SK-N-SH (cell line): ENCODE measurements at regions not wholly inside any gene's neighbourhood (a gene's known extent, or its start where the extent isn't known, plus 50 kb on each side); places are given as distances from the start of the nearest gene placed in this dataset.

Source experiments
- CTCF ChIA-PET: fragments of 300-600, 350-600 bp; formaldehyde crosslinking; extraction: SDS; loops from one replicate; lab custom pipeline; 2021; lab: Yijun Ruan, JAX
- POLR2A ChIA-PET: fragments of 350-600 bp; sonication (Branson Sonifier 250); formaldehyde crosslinking; extraction: SDS; loops from one replicate; lab custom pipeline; 2020; ENCODE audit warnings: antibody characterized with exemption, inconsistent platforms; lab: Yijun Ruan, JAX
- DNase-seq: peaks from one replicate; pipeline ENCODE4 v3.0.0; 2012
- H2AFZ ChIP-seq: fragments of 200-600 bp; sonication (generic); 2 replicates; pipeline ENCODE4 v1.8.1; 2016; ENCODE audit warnings: antibody characterized with exemption, mild to moderate bottlenecking, low read depth
- H3F3A ChIP-seq: fragments of 200-600 bp; sonication (generic); replicated peaks from 2 replicates; pipeline ENCODE3; 2016; ENCODE audit warnings: antibody characterized with exemption, mild to moderate bottlenecking; ENCODE audit not compliant: insufficient read depth
- H3K27ac ChIP-seq, 2 experiments: fragments of 200-500 bp in 1 of 2; fragments of 200-600 bp in 1 of 2; sonication (Bioruptor generic) in 1 of 2; sonication (generic), shearing (Covaris generic) in 1 of 2; 2 replicates each; pipeline versions ENCODE4 v1.5.1 to v1.6.1; 2014 to 2016; ENCODE audit warnings: low read depth in 2 of 2, inconsistent platforms in 1 of 2, low read length in 1 of 2, mild to moderate bottlenecking in 1 of 2, mixed read lengths in 1 of 2
- H3K27me3 ChIP-seq: fragments of 200-600 bp; sonication (generic), shearing (Covaris generic); 2 replicates; pipeline ENCODE4 v1.6.1; 2016; ENCODE audit warnings: mixed run types; ENCODE audit not compliant: insufficient read depth
- H3K36me3 ChIP-seq, 2 experiments: fragments of 200-500 bp in 1 of 2; fragments of 200-600 bp in 1 of 2; sonication (Bioruptor generic) in 1 of 2; sonication (generic) in 1 of 2; replicated peaks in 1 of 2; 2 replicates each; pipeline versions ENCODE3 to v1.5.1; 2014 to 2016; ENCODE audit warnings: low read length in 1 of 2, mild to moderate bottlenecking in 1 of 2; ENCODE audit not compliant: insufficient read depth in 2 of 2, control insufficient read depth in 1 of 2
- H3K4me1 ChIP-seq, 2 experiments: fragments of 200-500 bp in 1 of 2; fragments of 200-600 bp in 1 of 2; sonication (Bioruptor generic) in 1 of 2; sonication (generic), shearing (Covaris generic) in 1 of 2; 2 replicates each; pipeline versions ENCODE4 v1.5.1 to v1.6.1; 2014 to 2016; ENCODE audit warnings: low read depth in 1 of 2, low read length in 1 of 2, mixed run types in 1 of 2; ENCODE audit not compliant: insufficient read depth in 2 of 2, control insufficient read depth in 1 of 2
- H3K4me2 ChIP-seq: fragments of 200-600 bp; sonication (generic), shearing (Covaris generic); 2 replicates; pipeline ENCODE4 v1.6.1; 2017; ENCODE audit warnings: mixed run types
- H3K4me3 ChIP-seq, 2 experiments: fragments of 200-500 bp in 1 of 2; fragments of 200-600 bp in 1 of 2; sonication (Bioruptor generic) in 1 of 2; sonication (generic), shearing (Covaris generic) in 1 of 2; 2 replicates each; pipeline versions ENCODE4 v1.5.1 to v1.8.1; 2014 to 2016; ENCODE audit warnings: low read depth in 2 of 2, inconsistent platforms in 1 of 2, low read length in 1 of 2, mild to moderate bottlenecking in 1 of 2, mixed read lengths in 1 of 2, moderate library complexity in 1 of 2
- H3K79me2 ChIP-seq: fragments of 200-600 bp; sonication (generic); 2 replicates; pipeline ENCODE4 v1.8.1; 2017; ENCODE audit warnings: mild to moderate bottlenecking; ENCODE audit not compliant: insufficient read depth
- H3K9ac ChIP-seq: fragments of 200-600 bp; sonication (generic); 2 replicates; pipeline ENCODE4 v1.6.1; 2017; ENCODE audit warnings: mixed run types
- H3K9me2 ChIP-seq: fragments of 200-600 bp; sonication (generic); 2 replicates; pipeline ENCODE4 v1.6.1; 2017; ENCODE audit warnings: mixed run types
- H3K9me3 ChIP-seq: fragments of 200-600 bp; sonication (generic); 2 replicates; pipeline ENCODE4 v1.6.1; 2017; ENCODE audit warnings: mixed run types, mild to moderate bottlenecking, moderate library complexity
- H4K20me1 ChIP-seq: fragments of 200-600 bp; sonication (generic); 2 replicates; pipeline ENCODE4 v1.6.1; 2017; ENCODE audit warnings: mild to moderate bottlenecking, mixed run types; ENCODE audit not compliant: insufficient read depth
- FOSL2 ChIP-seq: IDR thresholded peaks from 2 replicates; pipeline ENCODE4 v1.4.0; 2012; ENCODE audit warnings: low read depth, mild to moderate bottlenecking, moderate library complexity, borderline replicate concordance
- FOXM1 ChIP-seq: IDR thresholded peaks from 2 replicates; pipeline ENCODE4 v1.4.0; 2012; ENCODE audit warnings: low read depth, mild to moderate bottlenecking
- GABPA ChIP-seq: IDR thresholded peaks from 2 replicates; pipeline ENCODE4 v1.4.0; 2012; ENCODE audit warnings: low read depth, mild to moderate bottlenecking
- JUND ChIP-seq: IDR thresholded peaks from 2 replicates; pipeline ENCODE4 v1.4.0; 2012
- MEF2A ChIP-seq: IDR thresholded peaks from 2 replicates; pipeline ENCODE4 v1.4.0; 2012; ENCODE audit warnings: low read depth, borderline replicate concordance
- NFIC ChIP-seq: IDR thresholded peaks from 2 replicates; pipeline ENCODE4 v1.4.0; 2012; ENCODE audit warnings: borderline replicate concordance
- RAD21 ChIP-seq: IDR thresholded peaks from 2 replicates; pipeline ENCODE4 v1.6.1; 2012; ENCODE audit warnings: mild to moderate bottlenecking, low read length
- RCOR1 ChIP-seq: fragments of 150-350 bp; IDR thresholded peaks from 2 replicates; pipeline ENCODE4 v1.6.1; 2017; ENCODE audit warnings: antibody characterized with exemption, low read length
- REST ChIP-seq: IDR thresholded peaks from 2 replicates; pipeline ENCODE4 v1.6.1; 2012; ENCODE audit warnings: mild to moderate bottlenecking, low read depth, low read length, moderate library complexity
- RFX5 ChIP-seq: IDR thresholded peaks from 2 replicates; pipeline ENCODE4 v1.6.1; 2012; ENCODE audit warnings: mild to moderate bottlenecking, improper control_type of control experiment, low read length
- RXRA ChIP-seq: IDR thresholded peaks from 2 replicates; pipeline ENCODE4 v1.4.0; 2012; ENCODE audit warnings: low read depth, mild to moderate bottlenecking, borderline replicate concordance
- SIN3A ChIP-seq: IDR thresholded peaks from 2 replicates; pipeline ENCODE4 v1.6.1; 2012; ENCODE audit warnings: low read depth, mild to moderate bottlenecking, low read length, moderate library complexity, borderline replicate concordance
- SMC3 ChIP-seq: IDR thresholded peaks from 2 replicates; pipeline ENCODE4 v1.6.1; 2012; ENCODE audit warnings: low read depth, low read length, improper control_type of control experiment
- YY1 ChIP-seq: IDR thresholded peaks from 2 replicates; pipeline ENCODE4 v1.4.0; 2012; ENCODE audit warnings: low read depth, mild to moderate bottlenecking
- WGBS: methylation state at CpG from one replicate; pipeline ENCODE4 v1.1.6; 2017; ENCODE audit warnings: low lambda C conversion rate; 5-methylcytosine and 5-hydroxymethylcytosine counted together

- Histone ChIP-seq H3K9me2 (no peaks in the 10 kb centered on the region), H3K9ac (no peak overlapping the region), H3K9me3 (no peaks in the 10 kb centered on the region), H3K4me2 (no peak overlapping the region), H3K36me3 (no peaks in the 10 kb centered on the region), H3K4me3 (no peak overlapping the region), H4K20me1 (no peaks in the 10 kb centered on the region), H3K79me2 (no peaks in the 10 kb centered on the region), H3K27ac (no peak overlapping the region), H3F3A (peaks cover 2% of the 10 kb centered on the region), H3K27me3 (no peaks in the 10 kb centered on the region), H2AFZ (no peak overlapping the region), H3K4me1 (0 out of 4 replicates have a peak, but pooled peaks cover 0 to 2% of the 10 kb centered on the region in 2 experiments)
- no peak for TF ChIP-seq RFX5
- TF ChIP-seq FOSL2: no peak
- no peak for TF ChIP-seq NFIC
- no peak for TF ChIP-seq JUND
- no peak for TF ChIP-seq RXRA
- TF ChIP-seq GABPA: no peak
- no peak for TF ChIP-seq SIN3A
- ChIA-PET CTCF (no interaction called here), POLR2A (no interaction called here)
- WGBS: 15% methylated on average over 4 of the region's 4 CpGs
- DNase-seq: no peak
These were observed 687.8 kb downstream of the SLC4A3 start for GRCh38 chr2:220315098-220315823.

GRCh38 chr2:220318037-220318436, 690.6 kb downstream of the SLC4A3 start:
- ChIA-PET POLR2A (no interaction called here), CTCF (no interaction called here)
- no peaks in the 10 kb centered on the region for H3K36me3 ChIP-seq
- no peak overlapping the region for H3K9ac ChIP-seq
- no peak overlapping the region for H3K4me2 ChIP-seq
- no peaks in the 10 kb centered on the region for H3K9me2 ChIP-seq
- no peak for DNase-seq
- H3K4me1 ChIP-seq: no peaks in the 10 kb centered on the region
- no peaks in the 10 kb centered on the region for H3K79me2 ChIP-seq
- H3F3A ChIP-seq: peaks cover 5% of the 10 kb centered on the region
- no peaks in the 10 kb centered on the region for H4K20me1 ChIP-seq
- 45% methylated on average over 2 of the region's 2 CpGs for WGBS
- no peaks in the 10 kb centered on the region for H3K27me3 ChIP-seq
- no peak overlapping the region for H3K4me3 ChIP-seq
- TF ChIP-seq YY1 (no peak), REST (no peak), RCOR1 (no peak), MEF2A (no peak), FOXM1 (no peak), SMC3 (no peak), RAD21 (no peak), RFX5 (no peak)
- H3K9me3 ChIP-seq: no peaks in the 10 kb centered on the region
- no peak overlapping the region for H3K27ac ChIP-seq
- H2AFZ ChIP-seq: no peak overlapping the region
